IMR-90 (cell line): ENCODE measurements at regions not wholly inside any gene's neighbourhood (a gene's known extent, or its start where the extent isn't known, plus 50 kb on each side); places are given as distances from the start of the nearest gene placed in this dataset.

ENCODE experiments used
- BHLHE40 ChIP-seq: fragments of 150-350 bp; IDR thresholded peaks from 2 replicates; pipeline ENCODE4 v1.6.1; 2016; ENCODE audit warnings: mild to moderate bottlenecking, low read depth, low read length
- CEBPB ChIP-seq: IDR thresholded peaks from 2 replicates; pipeline ENCODE4 v1.6.1; 2012; ENCODE audit warnings: low read depth, low read length, improper control_type of control experiment
- CTCF ChIP-seq: conservative IDR thresholded peaks from 2 replicates; pipeline ENCODE4 v1.5.1; 2012; ENCODE audit warnings: mild to moderate bottlenecking, low read depth, low read length, improper control_type of control experiment
- ELK1 ChIP-seq: fragments of 150-350 bp; IDR thresholded peaks from 2 replicates; pipeline ENCODE4 v1.6.1; 2016; ENCODE audit warnings: low read depth, mild to moderate bottlenecking, low read length, moderate library complexity, borderline replicate concordance
- MAFK ChIP-seq: IDR thresholded peaks from 2 replicates; pipeline ENCODE4 v1.6.1; 2012; ENCODE audit warnings: low read depth, low read length, improper control_type of control experiment
- MAZ ChIP-seq: IDR thresholded peaks from 2 replicates; pipeline ENCODE4 v1.6.1; 2012; ENCODE audit warnings: low read depth, mild to moderate bottlenecking, low read length, improper control_type of control experiment, moderate library complexity, borderline replicate concordance
- MXI1 ChIP-seq: IDR thresholded peaks from 2 replicates; pipeline ENCODE4 v1.6.1; 2012; ENCODE audit warnings: low read depth, mild to moderate bottlenecking, low read length, moderate library complexity, borderline replicate concordance
- POLR2A ChIP-seq: IDR thresholded peaks from 2 replicates; pipeline ENCODE4 v1.6.1; 2012; ENCODE audit warnings: mild to moderate bottlenecking, low read depth, low read length
- RFX5 ChIP-seq: IDR thresholded peaks from 2 replicates; pipeline ENCODE4 v1.8.0; 2012; ENCODE audit warnings: low read depth, mild to moderate bottlenecking, low read length, moderate library complexity
- SMC3 ChIP-seq: fragments of 150-350 bp; IDR thresholded peaks from 2 replicates; pipeline ENCODE4 v1.6.1; 2016; ENCODE audit warnings: low read depth, mild to moderate bottlenecking, antibody characterized with exemption, low read length, moderate library complexity

- TF ChIP-seq CEBPB (no peak), CTCF (no peak), ELK1 (no peak), MAZ (no peak), POLR2A (no peak), MXI1 (no peak), RFX5 (no peak), MAFK (no peak), BHLHE40 (no peak), SMC3 (no peak)
Measured at GRCh38 chr19:27618006-27618405, 1594.9 kb downstream of the UQCRFS1 start.
